ENCODE measurements at regions not wholly inside any gene's neighbourhood (a gene's known extent, or its start where the extent isn't known, plus 50 kb on each side); places are given as distances from the start of the nearest gene placed in this dataset.

- TF ChIP-seq ATF3 (IDR thresholded peaks at IDR 0.05; ENCODE audit: borderline replicate concordance, extremely low read depth, low read depth, low read length), result no peak
- no peak for TF ChIP-seq RELA (IDR thresholded peaks at IDR 0.05; ENCODE audit: borderline replicate concordance, partially characterized antibody)
- TF ChIP-seq CTCF (IDR thresholded peaks at IDR 0.05 in 2 of 3, conservative IDR thresholded peaks at IDR 0.05 in 1 of 3; ENCODE audit: control insufficient read depth in 2 of 3, extremely low read depth in 1 of 3, insufficient read depth in 1 of 3, low read depth in 3 of 3, low read length in 3 of 3), result no peak
- TF ChIP-seq EZH2 (IDR thresholded peaks at IDR 0.05; ENCODE audit: borderline replicate concordance, control insufficient read depth, low read depth, low read length), result no peak
- TF ChIP-seq JUND (IDR thresholded peaks at IDR 0.05; ENCODE audit: low read depth, low read length), result no peak
- no peak for TF ChIP-seq ZBTB40 (IDR thresholded peaks at IDR 0.05; ENCODE audit: borderline replicate concordance)
- TF ChIP-seq NBN (IDR thresholded peaks at IDR 0.05), result no peak
- TF ChIP-seq ZNF274 (IDR thresholded peaks at IDR 0.05; ENCODE audit: insufficient read depth, insufficient read length), result no peak
- TF ChIP-seq PKNOX1 (IDR thresholded peaks at IDR 0.05), result no peak
- no peak for TF ChIP-seq USF2 (IDR thresholded peaks at IDR 0.05; ENCODE audit: borderline replicate concordance, low read depth, low read length)
Measured at GRCh38 chrX:5774446-5774845, 454.2 kb downstream of the NLGN4X start.

All from GM12878 (cell line).